H9 (cell line): ENCODE measurements at regions not wholly inside any gene's neighbourhood (a gene's known extent, or its start where the extent isn't known, plus 50 kb on each side); places are given as distances from the start of the nearest gene placed in this dataset.

Experiments used
- DNase-seq: peaks from one replicate; pipeline ENCODE4 v3.0.0-alpha.2; 2017
- H2AFZ ChIP-seq: one replicate; pipeline ENCODE4 v1.6.1; 2013; ENCODE audit warnings: mild to moderate bottlenecking, low read length, control low read depth, moderate library complexity
- H2AK5ac ChIP-seq: 2 replicates; pipeline ENCODE4 v1.6.1; 2013; ENCODE audit warnings: low read length, control low read depth, mixed read lengths; ENCODE audit not compliant: insufficient read length
- H2BK120ac ChIP-seq: one replicate; pipeline ENCODE4 v1.6.1; 2013; ENCODE audit warnings: low read depth, mild to moderate bottlenecking, low read length, control low read depth, inconsistent platforms; ENCODE audit not compliant: poor library complexity, severe bottlenecking
- H2BK12ac ChIP-seq: 2 replicates; pipeline ENCODE4 v1.6.1; 2013; ENCODE audit warnings: low read length, control low read depth, mixed read lengths, low read depth; ENCODE audit not compliant: insufficient read length
- H2BK15ac ChIP-seq: 2 replicates; pipeline ENCODE4 v1.6.1; 2013; ENCODE audit warnings: low read depth, low read length, control low read depth
- H2BK20ac ChIP-seq: one replicate; pipeline ENCODE4 v1.6.1; 2013; ENCODE audit warnings: low read depth, mild to moderate bottlenecking, low read length, control low read depth, inconsistent platforms; ENCODE audit not compliant: poor library complexity, severe bottlenecking
- H2BK5ac ChIP-seq: 2 replicates; pipeline ENCODE4 v1.6.1; 2013; ENCODE audit warnings: low read length, control low read depth, mixed read lengths; ENCODE audit not compliant: insufficient read length
- H3K14ac ChIP-seq: 2 replicates; pipeline ENCODE4 v1.6.1; 2013; ENCODE audit warnings: low read length, control low read depth; ENCODE audit not compliant: insufficient read depth
- H3K18ac ChIP-seq: 2 replicates; pipeline ENCODE4 v1.6.1; 2013; ENCODE audit warnings: low read depth, mild to moderate bottlenecking, mixed read lengths, low read length, control low read depth; ENCODE audit not compliant: insufficient read length
- H3K23ac ChIP-seq: 2 replicates; pipeline ENCODE4 v1.6.1; 2013; ENCODE audit warnings: low read length, control low read depth, mixed read lengths, low read depth; ENCODE audit not compliant: insufficient read length
- H3K23me2 ChIP-seq: 2 replicates; pipeline ENCODE4 v1.6.1; 2013; ENCODE audit warnings: low read depth, mild to moderate bottlenecking, mixed read lengths, low read length, control low read depth; ENCODE audit not compliant: insufficient read length, poor library complexity, severe bottlenecking
- H3K27ac ChIP-seq: 2 replicates; pipeline ENCODE4 v1.5.1; 2013; ENCODE audit warnings: low read length, control low read depth, mixed read lengths, low read depth; ENCODE audit not compliant: insufficient read length
- H3K27me3 ChIP-seq: 2 replicates; pipeline ENCODE4 v1.6.1; 2013; ENCODE audit warnings: low read length, control low read depth, inconsistent platforms; ENCODE audit not compliant: insufficient read depth
- H3K4ac ChIP-seq: 2 replicates; pipeline ENCODE4 v1.6.1; 2013; ENCODE audit warnings: low read depth, mild to moderate bottlenecking, control low read depth, inconsistent platforms, low read length, moderate library complexity
- H3K4me1 ChIP-seq: 2 replicates; pipeline ENCODE4 v1.6.1; 2013; ENCODE audit warnings: low read length, control low read depth, inconsistent platforms; ENCODE audit not compliant: insufficient read depth
- H3K4me2 ChIP-seq: 2 replicates; pipeline ENCODE4 v1.6.1; 2013; ENCODE audit warnings: low read length, control low read depth, mixed read lengths; ENCODE audit not compliant: insufficient read length, insufficient read depth
- H3K56ac ChIP-seq: 2 replicates; pipeline ENCODE4 v1.6.1; 2013; ENCODE audit warnings: low read depth, mild to moderate bottlenecking, mixed read lengths, low read length, control low read depth; ENCODE audit not compliant: insufficient read length
- H3K79me1 ChIP-seq: 2 replicates; pipeline ENCODE4 v1.6.1; 2013; ENCODE audit warnings: low read depth, mild to moderate bottlenecking, moderate library complexity, low read length, control low read depth, inconsistent platforms; ENCODE audit not compliant: insufficient read depth, poor library complexity, severe bottlenecking
- H3K79me2 ChIP-seq: 2 replicates; pipeline ENCODE4 v1.6.1; 2013; ENCODE audit warnings: low read length, control low read depth, inconsistent platforms; ENCODE audit not compliant: insufficient read depth
- H3K9ac ChIP-seq: 2 replicates; pipeline ENCODE4 v1.6.1; 2013; ENCODE audit warnings: low read length, control low read depth, mixed read lengths; ENCODE audit not compliant: insufficient read length; ENCODE audit errors: extremely low read depth
- H3K9me3 ChIP-seq: one replicate; pipeline ENCODE4 v1.6.1; 2013; ENCODE audit warnings: low read depth, low read length, inconsistent platforms; ENCODE audit not compliant: control insufficient read depth
- H3T11ph ChIP-seq: one replicate; pipeline ENCODE4 v1.6.1; 2013; ENCODE audit warnings: mild to moderate bottlenecking, low read length, control low read depth, inconsistent platforms
- H4K20me1 ChIP-seq: one replicate; pipeline ENCODE4 v1.6.1; 2013; ENCODE audit not compliant: control insufficient read depth, insufficient read length, insufficient read depth
- H4K5ac ChIP-seq: 2 replicates; pipeline ENCODE4 v1.6.1; 2013; ENCODE audit warnings: low read depth, mild to moderate bottlenecking, mixed read lengths, low read length, control low read depth; ENCODE audit not compliant: insufficient read length
- H4K8ac ChIP-seq: replicated peaks from 2 replicates; pipeline ENCODE4 v1.6.1; 2013; ENCODE audit warnings: low read length, control low read depth, mixed read lengths, low read depth; ENCODE audit not compliant: insufficient read length
- H4K91ac ChIP-seq: 2 replicates; pipeline ENCODE4 v1.6.1; 2013; ENCODE audit warnings: low read depth, mild to moderate bottlenecking, moderate library complexity, mixed read lengths, low read length, control low read depth; ENCODE audit not compliant: insufficient read length
- H3K27ac Mint-ChIP-seq, 3 experiments: 2 replicates in 2 of 3; 3 replicates in 1 of 3; pipeline ENCODE4 v1.8.0; 2020 to 2021; ENCODE audit warnings: mixed read lengths in 3 of 3, mild to moderate bottlenecking in 1 of 3, moderate library complexity in 1 of 3
- H3K27me3 Mint-ChIP-seq: 2 replicates; pipeline ENCODE4 v1.8.0; 2021; ENCODE audit warnings: low read depth, mild to moderate bottlenecking, moderate library complexity, mixed read lengths
- H3K36me3 Mint-ChIP-seq, 3 experiments: 2 replicates in 2 of 3; 3 replicates in 1 of 3; pipeline ENCODE4 v1.8.0; 2020 to 2021; ENCODE audit warnings: low read depth in 3 of 3, mixed read lengths in 3 of 3; ENCODE audit not compliant: insufficient read depth in 1 of 3
- H3K4me1 Mint-ChIP-seq, 2 experiments: 2 replicates each; pipeline ENCODE4 v1.8.0; 2020; ENCODE audit warnings: mixed read lengths in 2 of 2
- H3K4me3 Mint-ChIP-seq, 2 experiments: 2 replicates in 1 of 2; 3 replicates in 1 of 2; pipeline ENCODE4 v1.8.0; 2020 to 2021; ENCODE audit warnings: mild to moderate bottlenecking in 2 of 2, mixed read lengths in 2 of 2, moderate library complexity in 1 of 2
- H3K9me3 Mint-ChIP-seq, 2 experiments: 2 replicates in 1 of 2; 3 replicates in 1 of 2; pipeline ENCODE4 v1.8.0; 2020; ENCODE audit warnings: mild to moderate bottlenecking in 2 of 2, mixed read lengths in 2 of 2, moderate library complexity in 1 of 2
- CTCF ChIP-seq: fragments of 200-600 bp; sonication (generic); conservative IDR thresholded peaks from 3 replicates; pipeline ENCODE4 v1.8.0; 2021; ENCODE audit warnings: antibody characterized with exemption, mild to moderate bottlenecking
- WGBS: extraction: QIAGEN DNeasy Blood & Tissue Kit; methylation state at CpG from one replicate; pipeline ENCODE4 v1.1.7; 2013; ENCODE audit warnings: missing lambda C conversion rate, low lambda C conversion rate, mixed read lengths; ENCODE audit not compliant: insufficient read length; ENCODE audit errors: extremely low coverage; 5-methylcytosine and 5-hydroxymethylcytosine counted together

- no peak overlapping the region for H3T11ph ChIP-seq
- H3K23ac ChIP-seq = no peak overlapping the region
- no peak overlapping the region for H2BK15ac ChIP-seq
- WGBS = no CpG with 5 or more reads among the region's 9 CpGs
- no peaks in the 10 kb centered on the region for H3K27me3 ChIP-seq
- no peak for TF ChIP-seq CTCF
- H3K79me2 ChIP-seq = no peaks in the 10 kb centered on the region
- no peak overlapping the region for H4K5ac ChIP-seq
- no peak overlapping the region for H2BK5ac ChIP-seq
- Mint-ChIP-seq H3K27me3 (peaks cover under 1% of the 10 kb centered on the region; the same call in 1 of the 2 replicates), H3K36me3 (no peaks in the 10 kb centered on the region), H3K4me3 (no peak overlapping the region), H3K27ac (no peak overlapping the region), H3K9me3 (no peaks in the 10 kb centered on the region), H3K4me1 (peaks cover 12 to 13% of the 10 kb centered on the region in 2 experiments)
- H2BK120ac ChIP-seq = no peak overlapping the region
- no peak overlapping the region for H3K4me2 ChIP-seq
- no peak overlapping the region for H3K18ac ChIP-seq
- H3K9ac ChIP-seq = no peak overlapping the region
- H3K27ac ChIP-seq = no peak overlapping the region
- H4K20me1 ChIP-seq = no peaks in the 10 kb centered on the region
- no peak overlapping the region for H2BK12ac ChIP-seq
- H3K23me2 ChIP-seq = no peaks in the 10 kb centered on the region
- H2AFZ ChIP-seq = no peak overlapping the region
- H2AK5ac ChIP-seq = no peak overlapping the region
- H3K9me3 ChIP-seq = no peaks in the 10 kb centered on the region
- H3K4ac ChIP-seq = no peak overlapping the region
- H2BK20ac ChIP-seq = no peak overlapping the region
- no peak overlapping the region for H4K91ac ChIP-seq
- no peaks in the 10 kb centered on the region for H3K79me1 ChIP-seq
- no peak overlapping the region for H3K14ac ChIP-seq
- no peaks in the 10 kb centered on the region; the same call in 1 of the 2 replicates for H3K4me1 ChIP-seq
- DNase-seq = no peak
- H4K8ac ChIP-seq = no peak overlapping the region
- H3K56ac ChIP-seq = no peak overlapping the region
Observed at GRCh38 chr20:19047040-19047950, 165.1 kb upstream of the SLC24A3 start.
